GM18909 (cell line): ENCODE measurements at regions not wholly inside any gene's neighbourhood (a gene's known extent, or its start where the extent isn't known, plus 50 kb on each side); places are given as distances from the start of the nearest gene placed in this dataset.
A peak's percentile ranks its signal among the peaks of the same experiment; 100 is the strongest.
"Not testable (repeated sequence)": the region's sequence is repeated elsewhere in the genome, so short reads cannot be mapped to it uniquely, and the experiment has no call there.

Source experiments
- ATAC-seq: cut with Tn5 transposase; IDR thresholded peaks from one replicate; pipeline ENCODE4 v1.9.1; 2021; ENCODE audit warnings: mild to moderate bottlenecking; ENCODE audit not compliant: unreplicated experiment, poor library complexity

- ATAC-seq, result no peak
Observed at GRCh38 chr6:26230351-26230750, 134.6 kb upstream of the BTN3A2 start.

DNA sequence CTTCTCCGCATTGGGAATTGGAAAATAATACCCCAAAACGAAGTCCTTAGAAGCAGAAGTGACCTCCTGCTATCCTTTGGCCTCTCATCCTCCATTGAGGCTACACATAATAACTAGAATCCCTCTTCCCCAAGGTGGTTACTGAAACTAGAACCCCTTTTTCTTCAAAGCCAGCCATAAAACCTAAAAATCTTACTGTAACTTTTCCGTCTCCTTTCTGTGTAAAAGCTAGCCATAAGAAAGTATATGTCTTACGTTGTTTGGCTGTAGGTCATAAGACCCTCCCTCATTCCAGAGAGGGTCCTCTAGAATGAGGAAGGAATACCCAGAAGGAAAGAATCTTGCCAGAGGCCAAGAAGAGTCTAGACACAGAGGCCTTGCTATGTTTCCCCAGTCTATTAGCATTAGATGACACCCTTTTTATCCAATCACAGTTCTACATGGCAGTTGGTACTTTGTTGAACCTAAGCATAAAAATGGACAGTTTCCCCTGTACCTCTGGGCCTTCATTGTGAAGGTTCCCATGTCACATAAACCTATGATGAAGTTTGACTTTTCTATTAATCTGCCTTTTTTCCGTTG is 133.9 kb upstream of the BTN3A2 start:
- ATAC-seq, result no peak

GRCh38 chr6:26232306-26232939 is 132.6 kb upstream of the BTN3A2 start:
- ATAC-seq, result no peak

- ATAC-seq, result peak; percentile 28
Observed at GRCh38 chr6:26232940-26233648, 131.9 kb upstream of the BTN3A2 start.

DNA sequence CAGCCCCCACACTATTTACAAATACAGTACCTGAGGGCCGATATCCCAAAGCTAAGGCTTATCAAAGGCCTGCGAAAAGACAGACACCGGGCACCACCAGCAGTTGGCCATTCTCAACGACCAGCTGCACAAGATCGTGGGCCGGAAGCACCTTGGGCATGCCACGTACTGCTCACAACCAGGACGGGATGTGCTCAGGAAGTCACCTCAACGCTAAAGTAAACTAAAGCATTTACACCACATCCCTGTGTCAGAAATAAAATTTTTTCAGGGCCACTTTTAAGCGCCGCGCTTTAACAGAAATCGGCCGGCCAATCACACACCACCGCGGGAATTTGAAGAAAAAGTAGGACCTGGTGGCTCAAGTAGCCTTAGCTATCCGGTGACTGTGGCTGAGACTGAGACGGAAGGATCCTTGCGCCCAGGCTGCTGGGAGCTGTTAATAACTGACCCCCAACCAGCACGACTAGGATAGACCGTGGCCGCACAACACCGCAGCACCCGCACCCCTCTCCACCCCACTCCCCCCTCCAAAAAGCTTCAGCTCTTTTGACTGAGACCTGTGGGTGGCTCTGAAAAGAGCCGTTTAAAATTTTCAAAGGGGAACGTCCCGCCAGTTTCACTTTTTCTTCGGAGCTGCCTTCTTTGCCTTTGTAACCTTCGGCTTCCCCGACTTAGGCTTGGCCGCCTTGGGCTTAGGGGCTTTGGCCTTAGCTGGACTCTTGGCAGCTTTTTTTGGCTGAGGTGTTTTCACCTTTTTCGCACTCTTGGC is 131.2 kb upstream of the BTN3A2 start:
- ATAC-seq, result peak; percentile 45

DNA sequence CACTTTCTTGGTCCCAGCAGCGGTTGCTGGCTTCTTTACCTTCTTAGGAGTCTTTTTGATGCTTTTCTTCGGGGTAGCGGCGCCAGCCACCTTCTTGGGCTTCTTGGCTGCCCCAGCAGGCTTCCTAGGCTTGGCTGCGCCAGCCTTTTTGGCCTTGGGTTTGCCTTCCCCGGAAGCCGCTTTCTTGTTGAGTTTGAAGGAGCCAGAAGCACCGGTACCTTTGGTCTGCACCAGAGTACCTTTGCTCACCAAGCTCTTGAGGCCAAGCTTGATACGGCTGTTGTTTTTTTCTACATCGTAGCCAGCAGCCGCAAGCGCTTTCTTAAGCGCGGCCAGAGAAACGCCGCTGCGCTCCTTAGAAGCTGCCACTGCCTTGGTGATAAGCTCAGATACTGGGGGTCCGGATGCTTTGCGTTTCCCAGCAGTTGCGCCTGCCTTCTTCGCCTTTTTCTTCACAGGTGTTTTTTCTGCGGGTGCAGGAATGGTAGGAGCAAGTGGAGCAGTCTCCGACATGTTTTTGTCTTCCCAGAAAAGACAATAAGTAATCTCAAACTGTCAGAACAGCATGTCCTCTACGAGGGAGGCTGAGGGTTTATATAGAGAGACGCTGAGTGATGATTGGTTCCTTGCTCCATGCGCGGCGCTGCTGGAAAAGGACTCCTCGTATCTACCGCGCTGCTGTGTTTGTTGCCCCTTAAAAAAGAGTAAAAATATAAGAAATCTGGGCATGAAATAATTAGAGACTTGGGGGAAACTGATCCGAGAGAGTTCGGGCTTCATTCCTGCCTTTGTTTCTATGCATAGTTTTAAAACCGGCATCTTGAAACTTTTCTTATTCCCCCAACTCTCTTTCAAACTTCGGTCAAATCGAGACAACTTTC is 130.3 kb upstream of the BTN3A2 start:
- ATAC-seq, result peak; percentile 55

DNA sequence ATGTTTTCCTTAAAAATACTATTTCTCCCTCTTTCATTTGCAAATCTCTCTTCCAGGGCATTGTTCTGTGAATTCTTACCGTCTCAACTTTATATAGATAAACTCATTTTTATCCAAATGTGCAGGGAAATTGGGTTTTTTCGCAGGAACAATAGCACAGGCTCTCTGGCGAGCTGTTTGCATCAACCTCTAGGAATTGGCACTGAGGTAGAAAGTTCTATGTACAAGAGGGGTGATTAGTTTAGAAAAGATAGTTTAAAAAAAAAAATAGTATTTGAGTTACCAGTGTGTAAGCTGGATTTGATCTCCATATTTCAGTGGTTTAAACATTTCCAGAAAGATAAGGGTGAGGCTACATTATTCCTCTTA is 129.7 kb upstream of the BTN3A2 start:
- no peak for ATAC-seq

DNA sequence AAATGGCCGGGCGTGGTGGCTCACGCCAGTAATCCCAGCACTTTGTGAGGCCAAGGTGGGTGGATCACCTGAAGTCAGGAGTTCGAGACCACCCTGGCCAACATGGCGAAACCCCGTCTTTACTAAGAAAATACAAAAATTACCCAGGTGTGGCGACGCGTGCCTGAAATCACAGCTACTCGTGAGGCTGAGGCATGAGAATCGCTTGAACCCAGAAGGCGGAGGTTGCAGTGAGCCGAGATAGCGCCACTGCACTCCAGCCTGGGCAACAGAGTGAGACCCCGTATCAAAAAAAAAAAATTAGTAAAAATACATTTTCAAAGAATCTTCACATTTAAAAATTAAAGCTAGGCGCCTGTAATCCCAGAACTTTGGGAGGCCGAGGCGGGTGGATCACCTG is 125.6 kb upstream of the BTN3A2 start:
- ATAC-seq, result not testable (repeated sequence)

GRCh38 chr6:26240157-26241032 is 124.6 kb upstream of the BTN3A2 start:
- ATAC-seq, result peak; percentile 65

GRCh38 chr6:26241033-26241895 is 123.7 kb upstream of the BTN3A2 start:
- peak; percentile 27 for ATAC-seq

GRCh38 chr6:26243132-26243531 is 121.9 kb upstream of the BTN3A2 start:
- ATAC-seq, result no peak

GRCh38 chr6:26243752-26244151 is 121.2 kb upstream of the BTN3A2 start:
- ATAC-seq, result no peak

DNA sequence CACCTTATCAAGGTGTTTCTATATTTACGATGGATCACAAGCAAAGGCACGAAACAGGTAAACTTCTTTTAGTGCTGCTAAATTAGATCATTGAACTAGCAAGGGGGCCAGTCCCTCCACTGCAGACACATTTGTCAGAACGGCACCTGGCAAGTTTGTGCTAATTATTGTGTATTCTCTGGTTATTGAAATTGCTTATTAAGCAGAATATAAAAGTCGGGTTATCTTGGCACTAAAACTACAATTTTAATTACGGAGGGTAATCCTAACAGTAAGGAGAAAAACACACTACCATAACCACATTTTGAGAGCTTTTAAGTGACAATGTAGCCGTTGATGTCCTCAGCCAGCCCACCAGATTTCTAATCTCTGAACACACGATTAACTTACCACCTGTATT is 118.9 kb upstream of the BTN3A2 start:
- no peak for ATAC-seq

DNA sequence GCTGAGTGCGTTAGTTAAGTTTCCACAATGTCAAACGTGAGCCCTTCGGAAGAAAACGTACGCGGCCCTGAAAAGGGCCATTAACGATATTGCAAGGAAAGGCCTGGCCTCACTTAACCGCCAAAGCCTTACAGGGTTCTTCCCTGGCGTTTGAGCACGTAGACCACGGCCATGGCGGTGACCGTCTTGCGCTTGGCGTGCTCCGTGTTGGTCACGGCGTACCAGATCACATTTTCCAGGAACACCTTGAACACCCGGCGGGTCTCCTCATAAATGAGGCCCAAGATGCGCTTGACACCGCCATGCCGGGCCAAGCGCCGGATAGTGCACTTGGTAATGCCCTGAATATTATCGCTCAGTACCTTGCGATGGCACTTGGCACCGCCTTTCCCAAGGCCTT is 118.4 kb upstream of the BTN3A2 start:
- ATAC-seq, result no peak

GRCh38 chr6:26249707-26249956 is 115.4 kb upstream of the BTN3A2 start:
- ATAC-seq, result peak; percentile 24

- ATAC-seq, result peak; percentile 42
Observed at GRCh38 chr6:26249957-26250697, 114.9 kb upstream of the BTN3A2 start.

GRCh38 chr6:26250698-26251044 is 114.3 kb upstream of the BTN3A2 start:
- ATAC-seq, result no peak
